Uterus (tissue), 2 donors: ENCODE measurements at regions not wholly inside any gene's neighbourhood (a gene's known extent, or its start where the extent isn't known, plus 50 kb on each side); places are given as distances from the start of the nearest gene placed in this dataset.

Experiments used
- CTCF ChIP-seq, 4 experiments: fragments of 200-600 bp in 2 of 4; fragments of 450-650 bp in 2 of 4; sonication (generic) in 2 of 4; IDR thresholded peaks; one replicate each; pipeline ENCODE4 v1.5.1; 2016 to 2019; ENCODE audit warnings: antibody characterized with exemption in 4 of 4, mild to moderate bottlenecking in 2 of 4, moderate library complexity in 1 of 4
- POLR2A ChIP-seq, 2 donors: fragments of 450-650 bp; IDR thresholded peaks; one replicate each; pipeline ENCODE4 v1.6.1; 2016; ENCODE audit warnings: antibody characterized with exemption in 2 of 2, mild to moderate bottlenecking in 1 of 2, moderate library complexity in 1 of 2

DNA sequence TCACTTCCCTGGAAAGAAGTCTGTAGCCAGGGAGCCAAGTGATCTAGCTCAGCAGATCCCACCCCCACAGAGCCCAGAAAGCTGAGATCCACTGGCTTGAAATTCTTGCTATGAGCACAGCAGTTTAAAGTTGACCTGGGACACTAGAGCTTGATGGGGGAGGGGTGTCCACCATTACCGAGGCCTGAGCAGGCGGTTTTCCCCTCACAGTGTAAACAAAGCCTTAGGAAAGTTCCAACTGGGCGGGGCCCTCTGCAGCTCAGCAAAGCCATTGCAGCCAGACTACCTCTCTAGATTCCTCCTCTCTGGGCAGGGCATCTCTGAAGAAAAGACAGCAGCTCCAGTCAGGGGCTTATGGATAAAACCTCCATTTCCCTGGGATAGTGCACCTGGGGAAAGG, 887.2 kb upstream of the LRATD1 start:
- TF ChIP-seq CTCF (IDR thresholded peaks at IDR 0.05) (no peak), POLR2A (IDR thresholded peaks at IDR 0.05) (no peak)
